Progenitor cell of endocrine pancreas (in vitro differentiated cells): ENCODE measurements at regions not wholly inside any gene's neighbourhood (a gene's known extent, or its start where the extent isn't known, plus 50 kb on each side); places are given as distances from the start of the nearest gene placed in this dataset.
"Not testable (repeated sequence)": the region's sequence is repeated elsewhere in the genome, so short reads cannot be mapped to it uniquely, and the experiment has no call there.

ENCODE experiments used
- DNase-seq: peaks from one replicate; pipeline ENCODE4 v3.0.0; 2021; ENCODE audit warnings: low spot score; ENCODE audit not compliant: unreplicated experiment
- H3K27ac Mint-ChIP-seq: 2 replicates; pipeline ENCODE4 v1.8.0; 2021; ENCODE audit warnings: mild to moderate bottlenecking, moderate library complexity, mixed read lengths
- H3K27me3 Mint-ChIP-seq: 2 replicates; pipeline ENCODE4 v1.8.0; 2021; ENCODE audit warnings: mixed read lengths
- H3K36me3 Mint-ChIP-seq: 2 replicates; pipeline ENCODE4 v1.8.0; 2022; ENCODE audit warnings: mixed read lengths; ENCODE audit not compliant: insufficient read depth
- H3K4me1 Mint-ChIP-seq: 2 replicates; pipeline ENCODE4 v1.8.0; 2021; ENCODE audit warnings: low read depth, mixed read lengths
- H3K4me3 Mint-ChIP-seq: 2 replicates; pipeline ENCODE4 v1.8.0; 2021; ENCODE audit warnings: low read depth, mild to moderate bottlenecking, moderate library complexity, mixed read lengths
- H3K9me3 Mint-ChIP-seq: 2 replicates; pipeline ENCODE4 v1.8.0; 2021; ENCODE audit warnings: low read depth, mixed read lengths
- TF ChIP-seq, protein P1 (sequence below): fragments of 200-600 bp; sonication (generic); IDR thresholded peaks from one replicate; pipeline ENCODE4 v1.5.0; 2021; ENCODE audit warnings: antibody characterized with exemption, mild to moderate bottlenecking; ENCODE audit not compliant: unreplicated experiment

DNA sequence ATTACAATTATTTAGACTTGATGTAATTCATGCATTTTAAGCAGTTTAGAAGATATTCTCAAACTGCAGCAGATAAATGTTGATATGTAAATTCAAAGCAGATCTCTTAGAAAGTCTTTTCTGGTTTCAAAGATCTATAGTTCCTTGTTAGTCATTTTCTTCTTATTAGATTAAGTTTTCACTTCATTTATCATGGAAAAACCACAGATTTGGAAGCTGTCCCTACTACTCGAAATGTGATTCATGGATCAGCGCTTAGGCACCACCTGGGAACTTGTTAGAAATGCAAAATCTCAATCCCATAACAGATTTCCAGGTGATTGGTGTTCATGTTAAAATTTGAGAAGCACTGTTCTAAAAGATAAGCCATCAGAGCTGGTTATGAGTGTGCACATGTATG is 92.8 kb upstream of the CDH2 start:
- H3K36me3 Mint-ChIP-seq = no peaks in the 10 kb centered on the region
- H3K4me1 Mint-ChIP-seq = no peaks in the 10 kb centered on the region
- H3K9me3 Mint-ChIP-seq = peaks cover 12% of the 10 kb centered on the region
- no peak for DNase-seq
- no peak overlapping the region for H3K4me3 Mint-ChIP-seq
- H3K27me3 Mint-ChIP-seq = no peaks in the 10 kb centered on the region
- H3K27ac Mint-ChIP-seq = no peak overlapping the region
- TF ChIP-seq, protein P1, sequence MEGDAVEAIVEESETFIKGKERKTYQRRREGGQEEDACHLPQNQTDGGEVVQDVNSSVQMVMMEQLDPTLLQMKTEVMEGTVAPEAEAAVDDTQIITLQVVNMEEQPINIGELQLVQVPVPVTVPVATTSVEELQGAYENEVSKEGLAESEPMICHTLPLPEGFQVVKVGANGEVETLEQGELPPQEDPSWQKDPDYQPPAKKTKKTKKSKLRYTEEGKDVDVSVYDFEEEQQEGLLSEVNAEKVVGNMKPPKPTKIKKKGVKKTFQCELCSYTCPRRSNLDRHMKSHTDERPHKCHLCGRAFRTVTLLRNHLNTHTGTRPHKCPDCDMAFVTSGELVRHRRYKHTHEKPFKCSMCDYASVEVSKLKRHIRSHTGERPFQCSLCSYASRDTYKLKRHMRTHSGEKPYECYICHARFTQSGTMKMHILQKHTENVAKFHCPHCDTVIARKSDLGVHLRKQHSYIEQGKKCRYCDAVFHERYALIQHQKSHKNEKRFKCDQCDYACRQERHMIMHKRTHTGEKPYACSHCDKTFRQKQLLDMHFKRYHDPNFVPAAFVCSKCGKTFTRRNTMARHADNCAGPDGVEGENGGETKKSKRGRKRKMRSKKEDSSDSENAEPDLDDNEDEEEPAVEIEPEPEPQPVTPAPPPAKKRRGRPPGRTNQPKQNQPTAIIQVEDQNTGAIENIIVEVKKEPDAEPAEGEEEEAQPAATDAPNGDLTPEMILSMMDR = no peak

DNA sequence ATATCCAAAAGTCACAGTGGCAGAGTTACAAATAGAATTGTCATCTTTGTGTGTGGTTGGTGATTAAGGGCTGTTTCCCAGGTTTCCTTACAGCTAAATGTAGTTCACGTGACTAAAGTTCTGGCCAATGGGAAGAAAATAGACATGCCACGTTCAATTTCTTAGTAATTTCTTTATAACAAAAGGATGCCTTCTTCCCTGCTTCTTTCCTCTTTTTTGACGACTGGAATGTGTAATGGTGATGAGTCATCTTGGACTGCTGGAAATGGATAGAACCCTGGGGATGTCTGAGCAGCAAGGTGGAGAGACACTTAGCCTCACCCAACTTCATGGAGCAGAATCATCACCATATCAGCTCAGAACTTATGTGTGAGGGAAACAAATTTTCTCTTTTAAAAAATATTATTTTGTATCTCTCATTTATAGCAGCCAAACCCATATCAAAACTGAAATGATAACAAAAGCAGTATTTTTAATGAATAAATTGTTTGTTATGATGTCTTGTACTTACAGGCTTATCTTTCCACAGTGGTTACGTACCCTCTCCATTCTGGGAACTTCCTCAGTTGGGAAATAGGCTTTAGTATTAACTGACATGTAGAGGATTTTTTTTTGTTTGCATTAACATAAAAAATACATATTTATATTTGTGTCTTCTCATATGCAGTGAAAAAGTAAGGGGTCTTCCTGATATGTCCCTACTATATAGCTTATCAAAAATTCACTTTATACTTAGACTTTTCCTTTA is 91.1 kb upstream of the CDH2 start:
- peaks cover 12% of the 10 kb centered on the region for H3K9me3 Mint-ChIP-seq
- TF ChIP-seq, protein P1 = no peak
- H3K4me1 Mint-ChIP-seq = no peaks in the 10 kb centered on the region
- H3K4me3 Mint-ChIP-seq = no peak overlapping the region
- no peak for DNase-seq
- H3K27ac Mint-ChIP-seq = no peak overlapping the region
- no peaks in the 10 kb centered on the region for H3K36me3 Mint-ChIP-seq
- no peaks in the 10 kb centered on the region for H3K27me3 Mint-ChIP-seq

DNA sequence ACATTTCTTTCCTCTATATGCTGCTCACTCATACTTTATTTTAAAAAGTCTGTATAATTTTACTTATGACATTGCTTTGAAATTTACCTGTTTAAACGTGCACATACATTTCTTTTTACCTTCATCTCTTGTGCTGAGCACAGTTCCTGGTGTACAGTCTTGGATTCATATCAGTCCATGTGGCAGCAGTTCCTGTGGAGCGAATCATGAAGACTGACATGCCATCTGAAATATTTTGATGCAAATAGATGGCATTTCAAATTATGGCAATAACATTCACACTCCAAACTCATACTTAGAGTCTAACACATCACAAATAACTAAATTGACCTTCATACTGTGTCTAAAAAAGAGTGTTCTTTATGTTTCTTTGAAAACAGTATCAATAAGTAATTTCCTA is 90.3 kb upstream of the CDH2 start:
- Mint-ChIP-seq H3K9me3 (peaks cover 12% of the 10 kb centered on the region), H3K27me3 (no peaks in the 10 kb centered on the region), H3K36me3 (no peaks in the 10 kb centered on the region), H3K27ac (no peak overlapping the region), H3K4me1 (no peaks in the 10 kb centered on the region), H3K4me3 (no peak overlapping the region)
- DNase-seq = no peak
- TF ChIP-seq, protein P1 = no peak

DNA sequence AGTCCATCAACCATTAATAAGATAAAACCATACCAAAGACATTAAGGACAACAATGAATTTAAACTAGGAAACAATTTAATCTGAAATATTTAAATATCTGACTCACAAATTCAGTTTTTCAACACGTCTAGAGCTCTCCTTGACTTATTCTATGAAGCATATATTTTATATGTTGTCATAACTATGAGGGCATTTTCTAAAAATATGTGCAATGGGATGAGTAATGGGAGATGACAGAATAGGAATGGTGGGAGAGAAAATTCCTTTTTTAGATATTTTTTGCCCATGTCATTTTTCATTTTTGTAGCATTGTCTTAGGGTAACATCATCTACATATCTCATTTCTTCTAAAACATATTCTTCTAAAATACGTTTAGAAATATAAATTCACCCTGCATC is 79.2 kb upstream of the CDH2 start:
- no peak overlapping the region for H3K27ac Mint-ChIP-seq
- no peaks in the 10 kb centered on the region for H3K9me3 Mint-ChIP-seq

DNA sequence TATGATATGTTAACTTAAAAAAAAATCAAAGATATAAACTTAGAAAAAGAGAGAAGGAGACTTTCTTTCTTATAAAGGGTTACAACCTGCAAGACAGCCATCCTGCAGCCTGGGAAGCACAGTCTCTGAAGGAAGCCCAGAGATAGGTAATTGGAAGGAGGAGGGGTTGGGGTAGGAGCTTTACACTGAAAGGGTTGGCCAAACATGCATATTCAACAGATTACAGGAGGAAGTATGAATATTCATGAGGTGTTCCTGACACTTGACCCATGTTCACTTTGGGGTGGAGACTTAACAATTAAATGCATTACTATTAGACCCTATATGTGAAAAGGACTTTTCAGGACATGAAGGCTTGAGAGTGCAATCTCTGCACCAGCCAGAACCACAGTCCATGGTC is 71.7 kb upstream of the CDH2 start:
- TF ChIP-seq, protein P1 = no peak
- no peak overlapping the region for H3K4me3 Mint-ChIP-seq
- no peaks in the 10 kb centered on the region for H3K27me3 Mint-ChIP-seq
- no peaks in the 10 kb centered on the region for H3K36me3 Mint-ChIP-seq
- DNase-seq = no peak
- H3K9me3 Mint-ChIP-seq = no peaks in the 10 kb centered on the region
- H3K4me1 Mint-ChIP-seq = no peaks in the 10 kb centered on the region
- H3K27ac Mint-ChIP-seq = no peak overlapping the region

More for the DNA sequence above, 79.2 kb upstream of the CDH2 start:
- Mint-ChIP-seq H3K4me3 (no peak overlapping the region), H3K36me3 (no peaks in the 10 kb centered on the region), H3K4me1 (no peaks in the 10 kb centered on the region), H3K27me3 (no peaks in the 10 kb centered on the region)
- TF ChIP-seq, protein P1 = no peak
- DNase-seq = no peak

DNA sequence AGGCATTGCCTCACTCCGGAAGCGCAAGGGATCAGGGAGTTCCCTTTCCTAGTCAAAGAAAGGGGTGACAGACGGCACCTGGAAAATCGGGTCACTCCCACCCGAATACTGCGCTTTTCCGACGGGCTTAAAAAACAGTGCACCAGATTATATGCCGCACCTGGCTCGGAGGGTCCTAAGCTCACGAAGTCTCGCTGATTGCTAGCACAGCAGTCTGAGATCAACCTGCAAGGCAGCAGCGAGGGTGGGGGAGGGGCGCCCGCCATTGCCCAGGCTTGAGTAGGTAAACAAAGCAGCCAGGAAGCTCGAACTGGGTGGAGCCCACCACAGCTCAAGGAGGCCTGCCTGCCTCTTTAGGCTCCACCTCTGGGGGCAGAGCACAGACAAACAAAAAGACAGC is 63.7 kb upstream of the CDH2 start:
- not testable (repeated sequence) for H3K27me3 Mint-ChIP-seq, DNase-seq, H3K4me1 Mint-ChIP-seq, H3K36me3 Mint-ChIP-seq, H3K9me3 Mint-ChIP-seq
- H3K4me3 Mint-ChIP-seq = peak overlapping the region; percentile 73
- H3K27ac Mint-ChIP-seq = peak overlapping the region; percentile 87
